ENCODE measurements at regions not wholly inside any gene's neighbourhood (a gene's known extent, or its start where the extent isn't known, plus 50 kb on each side); places are given as distances from the start of the nearest gene placed in this dataset.

GRCh38 chr12:116481726-116482125, 77.5 kb upstream of the MAP1LC3B2 start:
- Histone ChIP-seq H3K4me2 (ENCODE audit: insufficient read depth, insufficient read length, low read length) (no peak overlapping the region), H4K8ac (replicated peaks; ENCODE audit: insufficient read length, low read depth, low read length) (no peak overlapping the region), H3K79me2 (ENCODE audit: insufficient read depth, low read length) (no peaks in the 10 kb centered on the region), H4K91ac (ENCODE audit: insufficient read length, low read depth, low read length) (no peak overlapping the region), H4K5ac (ENCODE audit: insufficient read length, low read depth, low read length) (no peak overlapping the region), H3K79me1 (ENCODE audit: insufficient read depth, low read depth, low read length, poor library complexity, severe bottlenecking) (no peaks in the 10 kb centered on the region), H2BK12ac (ENCODE audit: insufficient read length, low read depth, low read length) (no peak overlapping the region), H2AK5ac (ENCODE audit: insufficient read length, low read length) (no peak overlapping the region), H2BK20ac (ENCODE audit: low read depth, low read length, poor library complexity, severe bottlenecking) (no peak overlapping the region), H2BK15ac (ENCODE audit: low read depth, low read length) (no peak overlapping the region), H3T11ph (ENCODE audit: low read length) (no peak overlapping the region), H3K14ac (ENCODE audit: insufficient read depth, low read length) (no peak overlapping the region), H3K18ac (ENCODE audit: insufficient read length, low read depth, low read length) (no peak overlapping the region), H3K4ac (ENCODE audit: low read depth, low read length) (no peak overlapping the region), H3K27me3 (ENCODE audit: insufficient read depth, low read length) (no peaks in the 10 kb centered on the region), H3K9me3 (ENCODE audit: control insufficient read depth, low read depth, low read length) (peaks cover 8% of the 10 kb centered on the region), H3K4me1 (ENCODE audit: insufficient read depth, low read length) (no peaks in the 10 kb centered on the region; the same call in 1 of the 2 replicates), H2AFZ (ENCODE audit: low read length) (no peak overlapping the region), H3K56ac (ENCODE audit: insufficient read length, low read depth, low read length) (no peak overlapping the region), H3K23ac (ENCODE audit: insufficient read length, low read depth, low read length) (no peak overlapping the region), H2BK120ac (ENCODE audit: low read depth, low read length, poor library complexity, severe bottlenecking) (no peak overlapping the region), H3K27ac (ENCODE audit: insufficient read length, low read depth, low read length) (no peak overlapping the region), H3K23me2 (ENCODE audit: insufficient read length, low read depth, low read length, poor library complexity, severe bottlenecking) (no peaks in the 10 kb centered on the region), H4K20me1 (ENCODE audit: control insufficient read depth, insufficient read depth, insufficient read length) (no peaks in the 10 kb centered on the region), H3K9ac (ENCODE audit: extremely low read depth, insufficient read length, low read length) (no peak overlapping the region), H2BK5ac (ENCODE audit: insufficient read length, low read length) (no peak overlapping the region)
- peaks cover 6% of the 10 kb centered on the region for H3K27me3 Mint-ChIP-seq (ENCODE audit: low read depth)
- no peak overlapping the region; a peak in 1 of 7 replicates for H3K27ac Mint-ChIP-seq
- H3K4me1 Mint-ChIP-seq: peaks cover 8 to 14% of the 10 kb centered on the region in 2 experiments
- no peak for DNase-seq
- H3K36me3 Mint-ChIP-seq (ENCODE audit: insufficient read depth in 1 of 3, low read depth in 3 of 3): peaks cover 2 to 9% (median 4%) of the 10 kb centered on the region in 3 experiments
- no peak overlapping the region for H3K4me3 Mint-ChIP-seq
- WGBS (ENCODE audit: extremely low coverage, insufficient read length, low lambda C conversion rate): no CpG with 5 or more reads among the region's 9 CpGs
- TF ChIP-seq CTCF (conservative IDR thresholded peaks at IDR 0.05): no peak
- peaks cover 10% of the 10 kb centered on the region in 2 experiments; a peak in 4 of 5 replicates for H3K9me3 Mint-ChIP-seq
